IMR-90 (cell line): ENCODE measurements at regions not wholly inside any gene's neighbourhood (a gene's known extent, or its start where the extent isn't known, plus 50 kb on each side); places are given as distances from the start of the nearest gene placed in this dataset.

Experiments used
- MAFK ChIP-seq: IDR thresholded peaks from 2 replicates; pipeline ENCODE4 v1.6.1; 2012; ENCODE audit warnings: low read depth, low read length, improper control_type of control experiment
- RFX5 ChIP-seq: IDR thresholded peaks from 2 replicates; pipeline ENCODE4 v1.8.0; 2012; ENCODE audit warnings: low read depth, mild to moderate bottlenecking, low read length, moderate library complexity
- SMC3 ChIP-seq: fragments of 150-350 bp; IDR thresholded peaks from 2 replicates; pipeline ENCODE4 v1.6.1; 2016; ENCODE audit warnings: low read depth, mild to moderate bottlenecking, antibody characterized with exemption, low read length, moderate library complexity
- TF ChIP-seq, protein P1 (sequence below): conservative IDR thresholded peaks from 2 replicates; pipeline ENCODE4 v1.5.1; 2012; ENCODE audit warnings: mild to moderate bottlenecking, low read depth, low read length, improper control_type of control experiment

DNA sequence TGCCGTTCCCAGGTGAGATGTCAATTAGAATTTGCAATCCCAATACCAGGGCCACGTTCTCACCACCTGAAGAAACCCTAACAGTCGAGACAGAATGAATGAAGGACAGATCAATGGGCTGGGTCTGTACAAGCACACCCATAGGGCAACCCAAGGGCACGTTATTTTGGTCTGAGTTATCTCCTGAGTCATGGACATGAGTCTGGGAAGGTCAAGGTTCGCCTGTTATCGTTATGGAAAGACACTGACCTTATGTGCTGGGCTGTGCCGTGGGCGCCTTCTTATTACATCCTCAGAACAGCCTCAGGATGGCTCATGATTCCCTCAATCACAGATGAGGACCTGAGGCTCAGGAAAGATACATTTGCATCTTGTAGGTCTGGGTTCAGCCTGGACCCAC is 175.0 kb upstream of the SULF2 start:
- no peak for TF ChIP-seq SMC3
- TF ChIP-seq RFX5: no peak
- TF ChIP-seq, protein P1, sequence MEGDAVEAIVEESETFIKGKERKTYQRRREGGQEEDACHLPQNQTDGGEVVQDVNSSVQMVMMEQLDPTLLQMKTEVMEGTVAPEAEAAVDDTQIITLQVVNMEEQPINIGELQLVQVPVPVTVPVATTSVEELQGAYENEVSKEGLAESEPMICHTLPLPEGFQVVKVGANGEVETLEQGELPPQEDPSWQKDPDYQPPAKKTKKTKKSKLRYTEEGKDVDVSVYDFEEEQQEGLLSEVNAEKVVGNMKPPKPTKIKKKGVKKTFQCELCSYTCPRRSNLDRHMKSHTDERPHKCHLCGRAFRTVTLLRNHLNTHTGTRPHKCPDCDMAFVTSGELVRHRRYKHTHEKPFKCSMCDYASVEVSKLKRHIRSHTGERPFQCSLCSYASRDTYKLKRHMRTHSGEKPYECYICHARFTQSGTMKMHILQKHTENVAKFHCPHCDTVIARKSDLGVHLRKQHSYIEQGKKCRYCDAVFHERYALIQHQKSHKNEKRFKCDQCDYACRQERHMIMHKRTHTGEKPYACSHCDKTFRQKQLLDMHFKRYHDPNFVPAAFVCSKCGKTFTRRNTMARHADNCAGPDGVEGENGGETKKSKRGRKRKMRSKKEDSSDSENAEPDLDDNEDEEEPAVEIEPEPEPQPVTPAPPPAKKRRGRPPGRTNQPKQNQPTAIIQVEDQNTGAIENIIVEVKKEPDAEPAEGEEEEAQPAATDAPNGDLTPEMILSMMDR: no peak
- TF ChIP-seq MAFK: no peak
